Erythroblast (primary cell): ENCODE measurements at regions not wholly inside any gene's neighbourhood (a gene's known extent, or its start where the extent isn't known, plus 50 kb on each side); places are given as distances from the start of the nearest gene placed in this dataset.

Source experiments
- DNase-seq, 2 experiments: peaks; one replicate each; lab custom pipeline; 2025; lab: John Stamatoyannopoulos, UW
- GATA1 ChIP-seq: IDR thresholded peaks from 2 replicates; pipeline ENCODE4 v1.6.1; 2011; ENCODE audit warnings: low read depth, mild to moderate bottlenecking, control low read depth, low read length, moderate library complexity
- POLR2A ChIP-seq: IDR thresholded peaks from 2 replicates; pipeline ENCODE4 v1.6.1; 2011; ENCODE audit warnings: mild to moderate bottlenecking, low read length

DNA sequence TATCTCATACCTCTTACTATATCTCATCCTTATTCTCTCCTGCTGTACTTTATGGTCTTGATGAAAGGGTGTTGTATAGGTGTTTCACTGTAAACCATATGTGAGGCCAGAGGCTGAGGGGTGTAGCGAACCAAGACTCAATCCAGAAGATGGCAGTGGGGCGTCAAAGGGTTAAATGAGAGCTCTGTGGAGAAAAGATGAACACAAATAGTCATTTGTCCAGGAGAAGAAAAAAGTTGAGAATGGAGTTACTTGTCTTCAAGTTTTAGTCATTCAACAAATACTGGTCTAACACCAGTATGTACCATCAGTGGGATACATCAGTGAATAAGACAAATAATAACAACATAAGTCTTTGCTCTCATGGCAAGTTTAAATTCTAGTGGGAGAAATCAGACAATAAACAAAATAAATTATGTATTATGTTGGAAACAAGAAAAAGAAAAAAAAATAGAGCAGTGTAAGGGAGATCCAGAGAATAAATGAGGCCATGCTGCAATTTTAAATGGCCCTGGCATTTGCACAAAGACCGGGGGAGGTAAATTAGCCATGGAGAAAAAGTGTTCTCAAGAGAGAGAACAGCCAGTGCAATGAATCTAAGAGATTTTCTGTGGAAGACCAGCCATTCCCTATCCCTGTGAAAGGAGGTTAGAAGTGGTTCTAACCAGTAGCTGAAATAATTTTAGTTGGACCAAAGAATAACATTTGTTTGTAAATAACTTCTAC, 77.0 kb upstream of the UMPS start:
- TF ChIP-seq POLR2A (no peak), GATA1 (no peak)

DNA sequence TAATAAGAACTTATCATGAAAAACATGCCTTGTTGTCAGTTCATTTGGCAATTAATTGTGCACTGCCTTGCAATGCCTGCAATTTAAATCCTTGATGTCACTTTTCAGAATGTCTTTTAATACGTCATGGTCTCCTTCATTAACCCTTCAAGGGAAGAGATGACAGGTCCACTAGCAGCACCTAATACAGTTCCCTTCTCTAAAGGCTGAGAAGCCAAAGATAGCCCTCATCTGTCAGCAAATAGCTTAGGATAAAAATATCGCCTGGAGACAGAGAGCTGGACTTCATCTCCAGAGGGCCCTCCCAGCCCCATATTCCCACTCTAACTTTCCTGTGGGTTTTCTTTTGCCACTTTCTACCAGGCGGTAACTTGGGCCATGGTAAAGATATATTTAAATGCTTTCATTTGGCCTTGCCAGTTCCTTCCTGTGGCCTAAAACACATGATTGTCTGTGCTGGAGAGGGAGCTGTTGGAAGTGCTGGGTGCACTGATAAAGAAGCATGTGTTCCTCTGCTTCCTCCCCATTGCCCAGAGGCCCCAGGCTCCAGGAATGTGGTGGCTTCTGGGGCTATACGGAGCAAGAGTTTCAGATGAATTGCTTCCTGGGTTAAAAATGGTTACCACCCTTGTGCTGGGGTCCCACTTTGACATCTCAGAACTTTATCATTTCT, 76.3 kb upstream of the UMPS start:
- DNase-seq, result no peak
- TF ChIP-seq POLR2A (no peak), GATA1 (no peak)

More for the DNA sequence above, 77.0 kb upstream of the UMPS start:
- DNase-seq, result no peak

DNA sequence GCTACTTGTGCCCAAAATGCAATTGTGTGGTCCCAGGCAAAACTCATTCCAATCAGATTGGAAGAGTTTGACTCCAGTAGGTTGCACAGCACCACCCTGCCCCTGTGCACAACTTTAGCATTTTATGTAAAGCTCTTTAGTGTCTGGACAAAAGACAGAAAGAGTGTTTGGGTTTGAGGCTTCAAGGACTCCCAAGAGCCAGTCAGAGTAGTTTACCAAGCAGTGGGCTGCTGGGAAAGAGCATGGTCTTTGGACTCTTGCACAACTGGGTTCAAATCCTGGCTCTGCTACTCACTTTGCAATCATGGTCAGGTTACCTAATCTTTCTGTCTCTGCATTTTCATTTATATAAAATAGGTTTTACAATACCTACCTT, 75.8 kb upstream of the UMPS start:
- TF ChIP-seq POLR2A (no peak), GATA1 (no peak)
- no peak for DNase-seq

DNA sequence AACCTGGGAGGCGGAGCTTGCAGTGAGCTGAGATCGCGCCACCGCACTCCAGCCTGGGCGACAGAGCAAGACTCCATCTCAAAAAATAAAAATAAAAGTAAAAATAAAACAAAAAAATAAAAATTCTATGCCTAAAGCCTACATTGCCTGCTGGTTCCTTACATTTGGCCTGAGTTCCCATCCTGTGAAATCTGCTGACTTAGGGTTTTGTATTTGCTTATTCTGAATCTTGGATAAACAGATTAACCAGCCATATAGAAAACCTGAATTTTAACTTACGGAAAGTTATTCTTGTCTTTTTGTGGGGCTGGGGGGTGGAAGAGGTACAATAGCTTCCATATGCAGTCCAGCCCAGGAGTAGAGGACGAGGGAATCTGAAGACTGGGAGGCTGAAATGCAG, 73.7 kb upstream of the UMPS start:
- no peak for TF ChIP-seq POLR2A
- DNase-seq, result no peak

DNA sequence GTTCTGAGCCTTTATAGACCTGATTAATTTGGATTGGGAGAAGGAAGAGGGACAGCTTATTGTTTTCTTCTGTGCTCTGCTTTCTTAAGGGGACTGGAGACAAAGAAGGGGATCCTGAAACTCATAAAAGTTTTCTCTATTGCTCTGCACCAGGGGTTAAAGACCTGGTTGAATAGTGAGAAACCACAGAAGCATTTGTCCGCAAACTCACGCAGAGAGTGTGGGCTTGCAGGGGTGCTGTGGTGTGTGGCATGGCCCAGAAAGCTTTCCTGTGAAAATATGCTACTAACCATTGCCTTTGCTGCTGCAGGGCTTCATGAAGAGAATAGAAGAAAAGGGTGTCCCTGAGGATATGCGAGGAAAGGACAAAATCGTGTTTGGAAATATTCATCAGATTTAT, 73.1 kb upstream of the UMPS start:
- TF ChIP-seq POLR2A (no peak), GATA1 (no peak)
- DNase-seq, result no peak

DNA sequence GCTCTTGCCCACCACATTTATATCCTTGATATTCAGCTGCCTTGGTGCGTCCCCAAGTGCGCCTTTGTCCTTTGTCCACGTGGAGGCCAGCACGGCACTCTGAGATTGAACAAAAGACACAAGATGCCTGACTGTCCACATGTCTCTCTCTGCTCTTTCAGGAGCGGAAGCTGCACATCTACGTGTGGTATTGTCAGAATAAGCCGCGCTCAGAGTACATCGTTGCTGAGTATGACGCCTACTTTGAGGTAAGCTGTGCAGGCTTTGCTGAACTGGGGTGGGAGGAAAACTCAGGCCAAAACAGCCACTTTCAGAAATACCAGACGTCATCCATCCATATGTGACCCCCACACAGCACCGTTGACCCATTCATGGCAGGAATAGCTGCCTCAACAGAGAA, 72.0 kb upstream of the UMPS start:
- TF ChIP-seq POLR2A (no peak), GATA1 (no peak)
- no peak for DNase-seq

DNA sequence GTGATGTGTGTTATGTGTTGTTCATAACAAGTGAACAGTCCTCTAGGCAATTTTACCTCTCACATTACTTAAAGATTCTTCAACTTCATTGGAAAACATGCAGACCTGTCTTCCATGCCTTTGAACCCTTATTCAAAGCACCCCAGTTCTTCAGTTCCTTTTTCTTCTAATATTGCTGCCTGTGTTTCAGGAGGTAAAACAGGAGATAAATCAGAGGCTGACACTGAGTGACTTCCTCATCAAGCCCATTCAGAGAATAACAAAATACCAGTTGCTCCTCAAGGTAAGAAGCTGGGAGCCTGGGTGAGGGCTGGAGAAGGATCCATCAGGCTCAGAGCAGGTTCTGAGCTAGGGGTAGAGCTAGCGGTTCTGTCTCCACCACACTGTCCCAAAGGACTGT, 71.1 kb upstream of the UMPS start:
- no peak for DNase-seq
- no peak for TF ChIP-seq GATA1
- no peak for TF ChIP-seq POLR2A

DNA sequence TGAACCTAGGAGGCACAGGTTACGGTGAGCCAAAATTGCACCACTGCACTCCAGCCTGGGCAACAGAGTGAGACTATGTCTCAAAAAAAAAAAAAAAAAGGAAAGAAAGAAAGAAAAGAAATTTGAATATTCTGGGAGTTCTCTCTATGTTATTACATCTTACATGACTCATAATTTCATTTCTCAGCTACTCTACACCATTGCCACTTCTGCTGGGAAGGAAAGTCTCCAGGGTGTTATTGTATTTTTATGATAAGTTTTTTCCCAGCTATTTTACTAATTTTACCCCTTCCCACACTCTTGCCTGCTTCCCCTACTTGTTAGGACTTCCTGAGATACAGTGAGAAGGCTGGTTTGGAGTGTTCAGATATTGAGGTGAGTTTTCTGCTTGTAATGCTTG, 69.7 kb upstream of the UMPS start:
- TF ChIP-seq GATA1 (no peak), POLR2A (no peak)
- no peak for DNase-seq

DNA sequence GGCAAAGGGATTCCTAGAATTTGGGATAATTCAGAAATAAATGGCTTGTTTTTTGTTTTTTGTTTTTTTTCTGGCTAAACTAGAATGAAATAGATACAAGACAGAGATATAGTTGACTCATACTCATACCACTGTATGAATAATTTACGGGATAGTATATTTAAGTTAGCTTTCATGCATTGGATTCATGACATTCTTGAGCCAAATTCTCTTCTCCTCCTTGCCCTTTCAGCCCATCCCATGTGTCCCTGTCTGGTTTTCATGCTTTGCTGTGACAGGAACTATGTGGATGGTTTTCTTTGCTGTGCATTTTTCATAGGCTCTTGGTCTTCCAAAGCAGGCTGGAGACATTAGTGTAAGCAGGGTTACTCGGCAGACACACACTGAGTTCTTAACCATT, 66.6 kb upstream of the UMPS start:
- TF ChIP-seq GATA1, result no peak
- no peak for TF ChIP-seq POLR2A
- no peak for DNase-seq

DNA sequence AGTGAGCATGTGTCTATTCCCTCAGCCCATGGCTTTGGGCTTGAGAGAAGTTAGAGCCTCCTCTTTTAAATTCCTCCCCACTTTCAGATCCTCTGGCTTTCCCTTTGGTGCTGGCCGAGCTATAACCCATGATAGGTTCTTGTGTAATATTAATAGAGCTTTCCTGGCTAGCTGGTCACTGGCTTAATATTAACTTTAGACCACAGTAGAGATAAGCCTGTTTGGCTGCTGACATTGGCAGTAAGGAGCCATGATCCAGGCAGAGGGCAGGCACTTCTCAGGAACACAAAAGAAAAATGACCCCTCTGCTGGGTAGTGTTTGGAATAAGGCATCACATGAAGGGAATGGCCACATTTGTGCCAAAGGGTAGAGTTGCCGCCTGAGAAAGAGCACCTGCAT, 65.4 kb upstream of the UMPS start:
- TF ChIP-seq POLR2A (no peak), GATA1 (no peak)
- no peak for DNase-seq

DNA sequence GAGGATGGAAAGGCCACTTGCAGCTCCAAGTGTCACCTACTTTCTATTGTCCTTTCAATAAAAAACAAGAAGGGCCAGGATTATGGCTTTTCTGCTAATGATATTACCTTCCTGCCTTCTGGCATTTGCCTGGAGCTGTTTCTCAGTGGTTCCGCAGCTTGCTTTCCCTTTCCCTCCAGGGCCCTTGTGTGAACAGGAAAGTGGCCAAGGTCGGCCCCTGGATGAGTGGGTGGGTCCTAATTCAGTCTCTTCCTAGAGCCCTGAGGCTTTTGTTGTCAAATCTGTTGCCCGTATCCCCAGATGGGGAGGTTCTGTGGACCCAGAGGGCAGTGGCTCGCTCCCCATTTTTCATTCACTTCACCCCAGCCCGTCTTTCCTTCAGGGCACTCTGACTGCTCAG, 64.2 kb upstream of the UMPS start:
- DNase-seq, result no peak
- TF ChIP-seq GATA1 (no peak), POLR2A (no peak)

DNA sequence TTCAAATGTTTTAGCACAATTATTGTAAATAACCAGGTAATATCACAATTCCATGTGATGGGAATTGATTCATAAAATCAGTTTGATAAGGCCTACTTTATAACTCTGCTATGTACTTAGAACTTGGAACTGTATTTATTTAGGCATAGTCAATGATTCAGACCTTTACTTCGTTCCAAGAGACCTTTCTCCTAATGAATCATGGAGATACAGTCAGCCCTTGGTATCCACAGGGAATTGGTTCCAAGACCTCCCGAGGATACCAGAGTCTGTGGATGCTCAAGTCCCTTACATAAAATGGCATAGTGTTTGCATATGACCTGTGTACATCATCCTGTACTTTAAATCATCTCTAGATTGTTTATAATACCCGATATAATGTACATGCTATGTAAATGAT, 60.8 kb upstream of the UMPS start:
- no peak for TF ChIP-seq GATA1
- no peak for TF ChIP-seq POLR2A
- DNase-seq, result no peak

DNA sequence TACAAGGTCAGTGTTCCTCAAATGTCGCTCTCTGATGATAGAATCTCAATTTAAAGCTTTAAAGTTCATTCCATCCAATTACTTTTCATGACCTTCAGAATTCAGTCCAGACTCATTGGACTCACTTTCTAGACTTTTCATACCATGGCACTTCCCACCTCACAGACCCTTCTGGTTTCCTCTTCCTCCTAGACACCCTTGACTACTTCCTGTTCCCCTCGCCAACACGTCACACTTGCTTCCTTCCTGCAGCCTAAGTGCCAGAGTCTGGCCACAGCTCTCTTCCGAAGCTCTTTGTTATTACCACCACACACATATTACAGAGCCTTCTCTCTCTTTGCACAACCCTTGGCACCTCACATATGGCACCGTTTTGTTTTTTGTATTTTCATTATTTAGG, 59.1 kb upstream of the UMPS start:
- TF ChIP-seq GATA1 (no peak), POLR2A (no peak)
- DNase-seq, result no peak

DNA sequence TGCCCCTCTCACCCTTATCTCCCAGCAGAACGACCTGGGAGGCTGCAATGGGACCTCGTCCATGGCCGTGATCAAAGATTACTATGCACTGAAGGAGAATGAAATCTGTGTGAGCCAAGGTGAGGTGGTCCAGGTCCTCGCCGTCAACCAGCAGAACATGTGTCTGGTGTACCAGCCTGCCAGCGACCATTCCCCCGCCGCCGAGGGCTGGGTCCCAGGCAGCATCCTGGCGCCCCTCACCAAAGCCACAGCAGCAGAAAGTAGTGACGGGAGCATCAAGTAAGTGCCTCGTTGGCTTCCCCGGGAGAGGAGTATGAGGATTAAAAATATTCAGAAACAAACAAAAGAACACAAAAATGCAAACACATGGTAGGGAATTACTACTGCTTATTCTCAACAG, 55.9 kb upstream of the UMPS start:
- no peak for DNase-seq

DNA sequence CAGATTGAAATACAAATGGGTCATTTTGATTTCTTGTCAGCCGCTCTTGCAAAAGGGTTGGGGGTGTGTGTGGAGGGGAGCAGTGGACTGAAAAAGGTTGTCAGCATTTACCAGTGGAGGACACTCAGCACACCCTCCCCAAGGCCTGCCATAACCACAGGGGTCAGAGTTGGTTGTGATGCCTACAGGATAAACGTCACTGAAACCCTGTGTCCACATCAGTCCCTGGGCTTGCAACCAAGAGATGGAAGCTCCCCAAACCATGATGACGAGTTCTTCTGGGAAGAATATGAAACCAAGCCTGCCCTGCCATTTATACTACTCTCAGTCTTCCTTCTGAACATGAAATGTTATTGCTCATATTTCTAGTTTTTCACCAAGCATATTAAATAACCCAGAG, 54.0 kb upstream of the UMPS start:
- no peak for DNase-seq
- TF ChIP-seq POLR2A, result no peak

More for the DNA sequence above, 55.9 kb upstream of the UMPS start:
- TF ChIP-seq POLR2A, result no peak
- no peak for TF ChIP-seq GATA1
